HG02852 (cell line): ENCODE measurements at regions not wholly inside any gene's neighbourhood (a gene's known extent, or its start where the extent isn't known, plus 50 kb on each side); places are given as distances from the start of the nearest gene placed in this dataset.

Experiments used
- ATAC-seq: cut with Tn5 transposase; IDR thresholded peaks from one replicate; pipeline ENCODE4 v1.9.1; 2021; ENCODE audit warnings: mild to moderate bottlenecking, moderate library complexity; ENCODE audit not compliant: unreplicated experiment

GRCh38 chr3:94935738-94936580, 873.1 kb downstream of the NSUN3 start:
- ATAC-seq: no peak

GRCh38 chr3:94937980-94938379, 875.1 kb downstream of the NSUN3 start:
- no peak for ATAC-seq

GRCh38 chr3:94946683-94947082, 883.8 kb downstream of the NSUN3 start:
- ATAC-seq: no peak

- no peak for ATAC-seq
Measured at GRCh38 chr3:94961423-94962100, 898.7 kb downstream of the NSUN3 start.

GRCh38 chr3:94965867-94966475, 903.1 kb downstream of the NSUN3 start:
- ATAC-seq: no peak

- no peak for ATAC-seq
Measured at GRCh38 chr3:94967196-94967595, 904.3 kb downstream of the NSUN3 start.

GRCh38 chr3:94968519-94968918, 905.7 kb downstream of the NSUN3 start:
- no peak for ATAC-seq

- no peak for ATAC-seq
Measured at GRCh38 chr3:94972066-94972465, 909.2 kb downstream of the NSUN3 start.

- ATAC-seq: no peak
Measured at GRCh38 chr3:94978084-94978483, 915.2 kb downstream of the NSUN3 start.

GRCh38 chr3:94985778-94986177, 922.9 kb downstream of the NSUN3 start:
- no peak for ATAC-seq

GRCh38 chr3:94990952-94991705, 928.3 kb downstream of the NSUN3 start:
- no peak for ATAC-seq

GRCh38 chr3:94996743-94997142, 933.9 kb downstream of the NSUN3 start:
- no peak for ATAC-seq

GRCh38 chr3:95002438-95003046, 939.7 kb downstream of the NSUN3 start:
- ATAC-seq: no peak

GRCh38 chr3:95028688-95029087, 965.8 kb downstream of the NSUN3 start:
- ATAC-seq: no peak

- no peak for ATAC-seq
Measured at GRCh38 chr3:95029644-95030043, 966.8 kb downstream of the NSUN3 start.

GRCh38 chr3:95036526-95037021, 973.7 kb downstream of the NSUN3 start:
- no peak for ATAC-seq

- ATAC-seq: no peak
Measured at GRCh38 chr3:95037097-95037496, 974.2 kb downstream of the NSUN3 start.

GRCh38 chr3:95037927-95038326, 975.1 kb downstream of the NSUN3 start:
- ATAC-seq: no peak

- no peak for ATAC-seq
Measured at GRCh38 chr3:95044101-95044500, 981.2 kb downstream of the NSUN3 start.

- no peak for ATAC-seq
Measured at GRCh38 chr3:95048564-95048963, 985.7 kb downstream of the NSUN3 start.

GRCh38 chr3:95049841-95050240, 987.0 kb downstream of the NSUN3 start:
- no peak for ATAC-seq
